Esophagus muscularis mucosa (tissue), 3 donors: ENCODE measurements at regions not wholly inside any gene's neighbourhood (a gene's known extent, or its start where the extent isn't known, plus 50 kb on each side); places are given as distances from the start of the nearest gene placed in this dataset.

Source experiments
- POLR2A ChIP-seq: fragments of 450-650 bp; IDR thresholded peaks from one replicate; pipeline ENCODE4 v1.6.1; 2017; ENCODE audit warnings: antibody characterized with exemption, moderate library complexity, mild to moderate bottlenecking, low read depth
- TF ChIP-seq, protein P1 (sequence below), 3 experiments: fragments of 200-600 bp in 2 of 3; fragments of 450-650 bp in 1 of 3; sonication (generic) in 2 of 3; IDR thresholded peaks; one replicate each; pipeline ENCODE4 v1.5.1; 2017 to 2019; ENCODE audit warnings: antibody characterized with exemption in 3 of 3, mild to moderate bottlenecking in 2 of 3, moderate library complexity in 1 of 3

DNA sequence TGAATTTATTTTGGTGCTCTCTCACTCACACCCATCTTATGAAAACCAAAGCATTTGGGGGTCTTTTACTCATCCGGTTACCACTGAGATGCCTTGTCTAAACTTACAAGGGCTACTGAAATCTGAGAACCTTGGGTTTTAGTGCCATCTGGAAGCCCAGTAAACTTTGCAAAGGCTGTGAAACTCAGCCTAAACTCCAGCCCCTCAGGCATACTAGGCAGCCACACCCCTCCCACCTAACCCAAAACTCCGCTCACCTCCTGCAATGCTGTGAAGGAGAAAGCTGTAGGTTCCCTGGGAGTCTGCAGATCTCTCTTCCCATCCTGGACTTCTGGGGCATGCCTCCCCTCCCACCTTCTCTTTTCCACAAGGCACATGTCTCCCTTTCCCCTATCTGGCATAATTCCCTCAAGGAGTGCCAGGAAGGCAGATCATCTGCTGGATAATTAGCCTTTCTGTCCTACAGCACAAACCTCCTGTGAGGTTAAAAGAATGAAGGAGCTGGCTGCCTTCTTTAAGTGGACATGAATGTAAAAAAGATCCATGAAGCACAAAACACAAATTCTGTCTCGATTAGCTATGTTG lies 71.5 kb upstream of the ANXA1 start:
- TF ChIP-seq, protein P1, sequence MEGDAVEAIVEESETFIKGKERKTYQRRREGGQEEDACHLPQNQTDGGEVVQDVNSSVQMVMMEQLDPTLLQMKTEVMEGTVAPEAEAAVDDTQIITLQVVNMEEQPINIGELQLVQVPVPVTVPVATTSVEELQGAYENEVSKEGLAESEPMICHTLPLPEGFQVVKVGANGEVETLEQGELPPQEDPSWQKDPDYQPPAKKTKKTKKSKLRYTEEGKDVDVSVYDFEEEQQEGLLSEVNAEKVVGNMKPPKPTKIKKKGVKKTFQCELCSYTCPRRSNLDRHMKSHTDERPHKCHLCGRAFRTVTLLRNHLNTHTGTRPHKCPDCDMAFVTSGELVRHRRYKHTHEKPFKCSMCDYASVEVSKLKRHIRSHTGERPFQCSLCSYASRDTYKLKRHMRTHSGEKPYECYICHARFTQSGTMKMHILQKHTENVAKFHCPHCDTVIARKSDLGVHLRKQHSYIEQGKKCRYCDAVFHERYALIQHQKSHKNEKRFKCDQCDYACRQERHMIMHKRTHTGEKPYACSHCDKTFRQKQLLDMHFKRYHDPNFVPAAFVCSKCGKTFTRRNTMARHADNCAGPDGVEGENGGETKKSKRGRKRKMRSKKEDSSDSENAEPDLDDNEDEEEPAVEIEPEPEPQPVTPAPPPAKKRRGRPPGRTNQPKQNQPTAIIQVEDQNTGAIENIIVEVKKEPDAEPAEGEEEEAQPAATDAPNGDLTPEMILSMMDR (IDR thresholded peaks at IDR 0.05): no peak
- no peak for TF ChIP-seq POLR2A
